ENCODE measurements at regions not wholly inside any gene's neighbourhood (a gene's known extent, or its start where the extent isn't known, plus 50 kb on each side); places are given as distances from the start of the nearest gene placed in this dataset.
"Not testable (repeated sequence)": the region's sequence is repeated elsewhere in the genome, so short reads cannot be mapped to it uniquely, and the experiment has no call there.

DNA sequence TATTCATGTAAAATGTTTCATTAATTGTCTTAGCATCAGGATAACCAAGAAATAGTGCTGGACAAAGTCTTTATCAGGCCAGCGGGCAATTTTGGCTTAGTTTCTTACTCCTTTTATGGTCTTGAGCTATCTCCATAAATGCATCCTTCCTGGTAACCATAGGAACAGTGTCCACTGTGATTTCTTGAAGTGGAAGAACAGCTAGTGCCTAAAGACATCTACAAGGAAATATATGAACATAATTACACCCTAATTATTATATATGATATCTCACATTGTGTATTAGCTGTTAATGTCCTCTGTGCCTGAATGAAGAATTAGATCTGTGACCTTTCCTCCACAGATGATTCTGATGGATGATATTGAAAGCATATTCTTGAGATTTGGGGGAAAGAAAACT lies 286.7 kb upstream of the ATXN7L3B start:
- H4K8ac ChIP-seq (replicated peaks; ENCODE audit: insufficient read length, low read depth, low read length): no peak overlapping the region
- H3K23me2 ChIP-seq (ENCODE audit: insufficient read length, low read depth, low read length, poor library complexity, severe bottlenecking): no peaks in the 10 kb centered on the region
- no peaks in the 10 kb centered on the region for H3K79me2 ChIP-seq (ENCODE audit: insufficient read depth, low read length)
- H3K56ac ChIP-seq (ENCODE audit: insufficient read length, low read depth, low read length): no peak overlapping the region
- H4K20me1 ChIP-seq (ENCODE audit: control insufficient read depth, insufficient read depth, insufficient read length): no peaks in the 10 kb centered on the region
- Mint-ChIP-seq H3K4me1 (peaks cover 0 to under 1% of the 10 kb centered on the region in 2 experiments; a peak in 2 of 4 replicates), H3K27me3 (ENCODE audit: low read depth) (no peaks in the 10 kb centered on the region; the same call in 1 of the 2 replicates), H3K36me3 (ENCODE audit: insufficient read depth in 1 of 3, low read depth in 3 of 3) (peaks cover 6 to 20% (median 11%) of the 10 kb centered on the region in 3 experiments; a peak in 6 of 7 replicates), H3K4me3 (no peak overlapping the region), H3K9me3 (peaks cover 16 to 17% of the 10 kb centered on the region in 2 experiments), H3K27ac (no peak overlapping the region)
- H4K91ac ChIP-seq (ENCODE audit: insufficient read length, low read depth, low read length): no peak overlapping the region
- H3T11ph ChIP-seq (ENCODE audit: low read length): no peak overlapping the region
- H3K23ac ChIP-seq (ENCODE audit: insufficient read length, low read depth, low read length): no peak overlapping the region
- no peak for DNase-seq
- no peak overlapping the region for H2BK120ac ChIP-seq (ENCODE audit: low read depth, low read length, poor library complexity, severe bottlenecking)
- H3K4me2 ChIP-seq (ENCODE audit: insufficient read depth, insufficient read length, low read length): no peak overlapping the region
- no peak overlapping the region for H2AFZ ChIP-seq (ENCODE audit: low read length)
- H3K4me1 ChIP-seq (ENCODE audit: insufficient read depth, low read length): no peaks in the 10 kb centered on the region
- H2BK12ac ChIP-seq (ENCODE audit: insufficient read length, low read depth, low read length): no peak overlapping the region
- no peak overlapping the region for H3K9ac ChIP-seq (ENCODE audit: extremely low read depth, insufficient read length, low read length)
- WGBS (ENCODE audit: extremely low coverage, insufficient read length, low lambda C conversion rate): no CpG with 5 or more reads among the region's 1 CpG
- no peak overlapping the region for H3K4ac ChIP-seq (ENCODE audit: low read depth, low read length)
- H3K9me3 ChIP-seq (ENCODE audit: control insufficient read depth, low read depth, low read length): no peaks in the 10 kb centered on the region
- H3K27me3 ChIP-seq (ENCODE audit: insufficient read depth, low read length): no peaks in the 10 kb centered on the region
- TF ChIP-seq, protein P1, sequence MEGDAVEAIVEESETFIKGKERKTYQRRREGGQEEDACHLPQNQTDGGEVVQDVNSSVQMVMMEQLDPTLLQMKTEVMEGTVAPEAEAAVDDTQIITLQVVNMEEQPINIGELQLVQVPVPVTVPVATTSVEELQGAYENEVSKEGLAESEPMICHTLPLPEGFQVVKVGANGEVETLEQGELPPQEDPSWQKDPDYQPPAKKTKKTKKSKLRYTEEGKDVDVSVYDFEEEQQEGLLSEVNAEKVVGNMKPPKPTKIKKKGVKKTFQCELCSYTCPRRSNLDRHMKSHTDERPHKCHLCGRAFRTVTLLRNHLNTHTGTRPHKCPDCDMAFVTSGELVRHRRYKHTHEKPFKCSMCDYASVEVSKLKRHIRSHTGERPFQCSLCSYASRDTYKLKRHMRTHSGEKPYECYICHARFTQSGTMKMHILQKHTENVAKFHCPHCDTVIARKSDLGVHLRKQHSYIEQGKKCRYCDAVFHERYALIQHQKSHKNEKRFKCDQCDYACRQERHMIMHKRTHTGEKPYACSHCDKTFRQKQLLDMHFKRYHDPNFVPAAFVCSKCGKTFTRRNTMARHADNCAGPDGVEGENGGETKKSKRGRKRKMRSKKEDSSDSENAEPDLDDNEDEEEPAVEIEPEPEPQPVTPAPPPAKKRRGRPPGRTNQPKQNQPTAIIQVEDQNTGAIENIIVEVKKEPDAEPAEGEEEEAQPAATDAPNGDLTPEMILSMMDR (conservative IDR thresholded peaks at IDR 0.05): no peak
- H3K14ac ChIP-seq (ENCODE audit: insufficient read depth, low read length): no peak overlapping the region
- H3K27ac ChIP-seq (ENCODE audit: insufficient read length, low read depth, low read length): no peak overlapping the region
- H2BK20ac ChIP-seq (ENCODE audit: low read depth, low read length, poor library complexity, severe bottlenecking): no peak overlapping the region
- no peak overlapping the region for H2BK15ac ChIP-seq (ENCODE audit: low read depth, low read length)
- H3K79me1 ChIP-seq (ENCODE audit: insufficient read depth, low read depth, low read length, poor library complexity, severe bottlenecking): no peaks in the 10 kb centered on the region
- no peak overlapping the region for H3K18ac ChIP-seq (ENCODE audit: insufficient read length, low read depth, low read length)
- H2BK5ac ChIP-seq (ENCODE audit: insufficient read length, low read length): no peak overlapping the region
- H4K5ac ChIP-seq (ENCODE audit: insufficient read length, low read depth, low read length): no peak overlapping the region
- no peak overlapping the region for H2AK5ac ChIP-seq (ENCODE audit: insufficient read length, low read length)

DNA sequence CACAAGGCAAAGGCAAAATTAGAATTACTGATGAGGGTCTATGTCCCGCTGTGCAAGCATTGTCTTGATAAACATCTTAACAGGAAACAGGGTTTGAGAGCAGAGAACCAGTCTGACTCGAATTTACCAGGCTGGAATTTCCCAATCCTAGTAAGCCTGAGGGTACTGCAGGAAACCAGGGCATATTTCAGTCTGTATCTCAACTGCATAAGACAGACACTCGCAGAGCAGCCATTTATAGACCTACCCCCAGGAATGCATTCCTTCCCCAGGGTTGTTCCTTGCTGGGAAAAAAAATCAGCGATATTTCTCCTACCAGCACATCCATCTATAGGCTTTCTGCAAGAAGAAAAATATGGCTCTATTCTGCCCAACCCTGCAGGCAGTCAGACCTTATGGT lies 283.8 kb upstream of the ATXN7L3B start:
- H3K4me3 Mint-ChIP-seq; H2BK20ac ChIP-seq (ENCODE audit: low read depth, low read length, poor library complexity, severe bottlenecking); H3K4me2 ChIP-seq (ENCODE audit: insufficient read depth, insufficient read length, low read length); H2BK12ac ChIP-seq (ENCODE audit: insufficient read length, low read depth, low read length); H3K9me3 ChIP-seq (ENCODE audit: control insufficient read depth, low read depth, low read length); H2BK5ac ChIP-seq (ENCODE audit: insufficient read length, low read length); H2AFZ ChIP-seq (ENCODE audit: low read length); H3K79me1 ChIP-seq (ENCODE audit: insufficient read depth, low read depth, low read length, poor library complexity, severe bottlenecking); H3K56ac ChIP-seq (ENCODE audit: insufficient read length, low read depth, low read length); H3K23me2 ChIP-seq (ENCODE audit: insufficient read length, low read depth, low read length, poor library complexity, severe bottlenecking); H3K27ac ChIP-seq (ENCODE audit: insufficient read length, low read depth, low read length); H3K14ac ChIP-seq (ENCODE audit: insufficient read depth, low read length); H3K79me2 ChIP-seq (ENCODE audit: insufficient read depth, low read length); H4K5ac ChIP-seq (ENCODE audit: insufficient read length, low read depth, low read length); H3T11ph ChIP-seq (ENCODE audit: low read length); H3K18ac ChIP-seq (ENCODE audit: insufficient read length, low read depth, low read length); H2BK120ac ChIP-seq (ENCODE audit: low read depth, low read length, poor library complexity, severe bottlenecking); DNase-seq; H3K4me1 ChIP-seq (ENCODE audit: insufficient read depth, low read length); H2AK5ac ChIP-seq (ENCODE audit: insufficient read length, low read length); H2BK15ac ChIP-seq (ENCODE audit: low read depth, low read length); H4K20me1 ChIP-seq (ENCODE audit: control insufficient read depth, insufficient read depth, insufficient read length); H3K27me3 Mint-ChIP-seq (ENCODE audit: low read depth); H3K4ac ChIP-seq (ENCODE audit: low read depth, low read length); H3K9ac ChIP-seq (ENCODE audit: extremely low read depth, insufficient read length, low read length); H4K91ac ChIP-seq (ENCODE audit: insufficient read length, low read depth, low read length); H3K27me3 ChIP-seq (ENCODE audit: insufficient read depth, low read length); H3K23ac ChIP-seq (ENCODE audit: insufficient read length, low read depth, low read length); H4K8ac ChIP-seq (replicated peaks; ENCODE audit: insufficient read length, low read depth, low read length); H3K4me1 Mint-ChIP-seq: not testable (repeated sequence)
- H3K27ac Mint-ChIP-seq: peak overlapping the region in 1 of 3 experiments; percentile 50; a peak in 1 of 7 replicates
- peaks cover 13 to 16% of the 10 kb centered on the region in 2 experiments for H3K9me3 Mint-ChIP-seq
- H3K36me3 Mint-ChIP-seq (ENCODE audit: insufficient read depth in 1 of 3, low read depth in 3 of 3): peaks cover 6 to 16% (median 10%) of the 10 kb centered on the region in 3 experiments; a peak in 6 of 7 replicates
- WGBS (ENCODE audit: extremely low coverage, insufficient read length, low lambda C conversion rate): no CpG with 5 or more reads among the region's 4 CpGs

Data from H9 (cell line).